Fibroblast of lung (primary cell): ENCODE measurements at regions not wholly inside any gene's neighbourhood (a gene's known extent, or its start where the extent isn't known, plus 50 kb on each side); places are given as distances from the start of the nearest gene placed in this dataset.
"Not testable (repeated sequence)": the region's sequence is repeated elsewhere in the genome, so short reads cannot be mapped to it uniquely, and the experiment has no call there.

Experiments
- DNase-seq, 2 donors: peaks; one replicate each; pipeline versions ENCODE4 v3.0.0 to v3.0.0-alpha.2; 2010; ENCODE audit warnings: low read depth in 2 of 2
- H2AFZ ChIP-seq: 2 replicates; pipeline ENCODE4 v1.5.1; 2012; ENCODE audit warnings: low read length, control low read depth, inconsistent platforms
- H3K27ac ChIP-seq: 2 replicates; pipeline ENCODE4 v1.5.1; 2011; ENCODE audit warnings: low read length, control low read depth; ENCODE audit not compliant: insufficient read depth
- H3K27me3 ChIP-seq: 2 replicates; pipeline ENCODE4 v1.5.1; 2011; ENCODE audit warnings: mild to moderate bottlenecking, low read length; ENCODE audit not compliant: control insufficient read depth, insufficient read depth
- H3K36me3 ChIP-seq: 2 replicates; pipeline ENCODE4 v1.5.1; 2011; ENCODE audit warnings: low read length; ENCODE audit not compliant: control insufficient read depth, insufficient read depth
- H3K4me1 ChIP-seq: 2 replicates; pipeline ENCODE4 v1.5.1; 2011; ENCODE audit warnings: low read length; ENCODE audit not compliant: control insufficient read depth, insufficient read depth; ENCODE audit errors: extremely low read depth
- H3K4me2 ChIP-seq: 2 replicates; pipeline ENCODE4 v1.5.1; 2011; ENCODE audit warnings: low read length, control low read depth; ENCODE audit not compliant: insufficient read depth; ENCODE audit errors: extremely low read depth
- H3K4me3 ChIP-seq, 4 experiments: fragments of 200-600 bp in 1 of 4; sonication (generic) in 1 of 4; replicated peaks in 1 of 4; 2 replicates each; pipeline ENCODE4 v1.5.1; 2011 to 2016; ENCODE audit warnings: low read length in 4 of 4, low read depth in 3 of 4, mild to moderate bottlenecking in 3 of 4, control low read depth in 2 of 4, inconsistent platforms in 1 of 4, mixed read lengths in 1 of 4; ENCODE audit not compliant: insufficient read depth in 1 of 4; ENCODE audit errors: control extremely low read depth in 1 of 4
- H3K79me2 ChIP-seq: 2 replicates; pipeline ENCODE4 v1.5.1; 2012; ENCODE audit warnings: mild to moderate bottlenecking, low read length, inconsistent platforms; ENCODE audit not compliant: control insufficient read depth, insufficient read depth
- H3K9ac ChIP-seq: 2 replicates; pipeline ENCODE4 v1.5.1; 2011; ENCODE audit warnings: mild to moderate bottlenecking, low read length, control low read depth; ENCODE audit not compliant: insufficient read depth
- H3K9me3 ChIP-seq: 2 replicates; pipeline ENCODE4 v1.5.1; 2012; ENCODE audit warnings: low read depth, low read length; ENCODE audit not compliant: control insufficient read depth, insufficient read depth
- H4K20me1 ChIP-seq: 2 replicates; pipeline ENCODE4 v1.5.1; 2011; ENCODE audit warnings: low read length; ENCODE audit not compliant: control insufficient read depth, insufficient read depth; ENCODE audit errors: extremely low read depth
- CTCF ChIP-seq, 2 donors: IDR thresholded peaks in 1 of 2; conservative IDR thresholded peaks in 1 of 2; 1 replicate in 1 of 2; 2 replicates in 1 of 2; pipeline ENCODE4 v1.5.1; 2011 to 2012; ENCODE audit warnings: low read length in 2 of 2, control low read depth in 1 of 2, inconsistent platforms in 1 of 2, low read depth in 1 of 2, mild to moderate bottlenecking in 1 of 2
- EZH2 ChIP-seq: IDR thresholded peaks from 2 replicates; pipeline ENCODE4 v1.5.1; 2012; ENCODE audit warnings: low read length, control low read depth, mild to moderate bottlenecking; ENCODE audit errors: missing control alignments

GRCh38 chr2:67186326-67186725, 210.8 kb upstream of the ETAA1 start:
- no peak overlapping the region for H3K27ac ChIP-seq
- no peak for TF ChIP-seq EZH2
- TF ChIP-seq CTCF (conservative IDR thresholded peaks at IDR 0.05 in 1 of 2, IDR thresholded peaks at IDR 0.05 in 1 of 2; ENCODE audit: low read depth in 1 of 2, low read length in 2 of 2) = no peak
- no peaks in the 10 kb centered on the region for H3K36me3 ChIP-seq
- no peak for DNase-seq
- H3K79me2 ChIP-seq = no peaks in the 10 kb centered on the region
- no peaks in the 10 kb centered on the region for H3K27me3 ChIP-seq
- no peaks in the 10 kb centered on the region for H3K9me3 ChIP-seq
- no peak overlapping the region for H3K4me3 ChIP-seq
- H3K9ac ChIP-seq = no peak overlapping the region
- H4K20me1 ChIP-seq = no peaks in the 10 kb centered on the region
- H2AFZ ChIP-seq = no peak overlapping the region
- no peak overlapping the region for H3K4me2 ChIP-seq
- H3K4me1 ChIP-seq = no peaks in the 10 kb centered on the region

- Histone ChIP-seq H3K9me3 (no peaks in the 10 kb centered on the region), H3K9ac (no peak overlapping the region), H2AFZ (no peak overlapping the region), H3K4me1 (no peaks in the 10 kb centered on the region), H3K4me3 (no peak overlapping the region), H3K36me3 (no peaks in the 10 kb centered on the region), H3K27ac (no peak overlapping the region), H3K27me3 (no peaks in the 10 kb centered on the region), H3K4me2 (no peak overlapping the region), H3K79me2 (no peaks in the 10 kb centered on the region), H4K20me1 (no peaks in the 10 kb centered on the region)
- DNase-seq = no peak
- TF ChIP-seq EZH2 (no peak), CTCF (conservative IDR thresholded peaks at IDR 0.05 in 1 of 2, IDR thresholded peaks at IDR 0.05 in 1 of 2; ENCODE audit: low read depth in 1 of 2, low read length in 2 of 2) (no peak)
These were observed 210.3 kb upstream of the ETAA1 start for GRCh38 chr2:67186871-67187270.

- H4K20me1 ChIP-seq, H2AFZ ChIP-seq, H3K36me3 ChIP-seq, H3K27ac ChIP-seq, H3K9me3 ChIP-seq, DNase-seq, H3K4me2 ChIP-seq, H3K9ac ChIP-seq, H3K27me3 ChIP-seq, H3K4me3 ChIP-seq, H3K4me1 ChIP-seq, H3K79me2 ChIP-seq: not testable (repeated sequence)
These were observed 201.8 kb upstream of the ETAA1 start for GRCh38 chr2:67195327-67195726.

GRCh38 chr2:67201521-67201920, 195.6 kb upstream of the ETAA1 start:
- no peak overlapping the region for H3K27ac ChIP-seq
- no peaks in the 10 kb centered on the region for H3K9me3 ChIP-seq
- no peaks in the 10 kb centered on the region for H4K20me1 ChIP-seq
- no peak for DNase-seq
- H3K4me2 ChIP-seq = no peak overlapping the region
- H3K79me2 ChIP-seq = no peaks in the 10 kb centered on the region
- H2AFZ ChIP-seq = no peak overlapping the region
- no peak for TF ChIP-seq CTCF (conservative IDR thresholded peaks at IDR 0.05 in 1 of 2, IDR thresholded peaks at IDR 0.05 in 1 of 2; ENCODE audit: low read depth in 1 of 2, low read length in 2 of 2)
- no peak for TF ChIP-seq EZH2
- no peaks in the 10 kb centered on the region for H3K36me3 ChIP-seq
- no peaks in the 10 kb centered on the region for H3K4me1 ChIP-seq
- H3K4me3 ChIP-seq = no peak overlapping the region
- H3K9ac ChIP-seq = no peak overlapping the region
- no peaks in the 10 kb centered on the region for H3K27me3 ChIP-seq
